ENCODE measurements at regions not wholly inside any gene's neighbourhood (a gene's known extent, or its start where the extent isn't known, plus 50 kb on each side); places are given as distances from the start of the nearest gene placed in this dataset.

DNA sequence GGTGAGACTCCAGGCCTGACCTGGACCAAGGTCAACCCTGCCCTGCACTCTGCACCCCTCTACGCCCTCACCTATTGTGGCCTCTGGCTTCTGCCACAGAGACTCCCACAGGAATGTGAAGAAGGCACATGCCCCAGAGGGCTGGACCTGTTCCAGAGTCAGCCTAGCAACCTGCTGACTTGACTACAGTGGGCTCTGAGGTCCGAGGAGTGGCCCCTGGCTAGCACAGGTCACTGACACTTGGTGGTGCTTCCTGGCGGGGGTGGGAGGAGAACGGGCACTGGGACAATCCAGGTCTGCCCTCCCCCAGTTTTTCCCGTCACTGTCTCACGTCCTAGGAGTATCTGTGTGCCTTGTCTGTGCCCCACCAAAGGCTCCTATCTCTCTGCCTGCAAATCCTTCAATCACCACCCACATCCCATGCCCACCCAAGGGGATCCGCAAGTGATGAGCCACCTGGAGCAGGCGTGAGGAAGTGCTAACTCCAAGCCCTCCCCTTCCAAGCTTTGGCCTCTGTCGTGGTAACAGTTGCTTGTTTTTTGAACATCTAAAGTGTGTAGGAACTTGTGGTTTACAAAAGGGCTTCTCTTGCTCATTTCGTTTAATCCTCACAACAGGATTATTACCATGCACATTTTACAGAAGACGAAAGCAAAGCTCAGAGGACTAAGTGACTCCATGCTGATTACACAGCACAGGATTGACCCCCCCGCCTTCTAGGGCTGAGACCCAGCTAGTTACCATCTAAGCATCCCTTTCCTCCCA, 86.2 kb downstream of the MCFD2 start:
- DNase-seq = no peak

DNA sequence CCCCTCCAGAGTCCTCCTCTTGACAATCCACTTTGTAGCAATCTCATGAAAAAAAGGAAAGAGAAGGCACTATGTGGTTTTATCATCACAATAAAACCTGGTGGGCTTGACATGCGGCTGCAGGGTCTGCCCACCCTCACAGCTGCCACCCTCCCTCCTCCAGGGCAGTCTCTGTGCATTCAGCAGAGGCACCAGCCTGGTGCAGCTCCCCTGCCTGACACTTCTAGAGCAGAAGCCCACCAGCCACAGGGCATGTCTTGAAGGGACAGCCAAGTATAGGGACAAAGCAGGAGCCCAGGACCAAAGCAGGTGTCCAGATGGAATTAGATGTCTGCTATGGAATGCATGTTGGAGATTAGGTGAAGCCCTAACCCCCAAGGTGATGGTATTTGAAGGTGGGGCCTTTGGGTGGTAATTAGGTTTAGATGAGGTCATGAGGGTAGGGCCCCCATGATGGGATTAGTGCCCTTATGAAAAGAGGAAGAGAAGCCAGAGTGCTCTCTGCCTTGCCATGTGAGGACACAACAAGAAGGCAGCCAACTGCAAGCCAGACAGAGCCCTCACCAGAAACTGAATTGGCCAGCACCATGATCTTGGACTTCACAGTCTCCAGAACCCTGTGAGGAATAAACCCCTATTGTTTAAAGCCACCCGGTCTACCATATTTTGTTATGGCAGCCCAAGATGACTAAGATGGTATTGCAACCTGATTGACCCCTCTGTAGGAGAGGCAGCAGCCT, 86.9 kb downstream of the MCFD2 start:
- DNase-seq = no peak

DNA sequence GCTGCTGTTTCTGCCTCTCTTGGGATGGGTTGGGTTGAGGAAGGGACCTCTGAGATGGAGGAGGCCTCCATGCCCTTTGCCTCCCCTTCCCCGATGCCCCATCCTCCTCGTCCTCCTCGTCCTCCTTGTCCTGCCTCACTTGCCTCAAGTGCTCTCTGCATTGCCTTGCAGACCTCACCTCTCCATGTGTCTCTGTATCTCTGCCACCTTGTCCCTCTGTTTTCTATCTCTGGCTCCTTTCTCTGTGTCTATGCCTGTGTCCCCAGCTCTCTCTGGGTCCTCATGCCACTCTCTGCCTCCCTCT, 87.5 kb downstream of the MCFD2 start:
- DNase-seq = no peak

DNA sequence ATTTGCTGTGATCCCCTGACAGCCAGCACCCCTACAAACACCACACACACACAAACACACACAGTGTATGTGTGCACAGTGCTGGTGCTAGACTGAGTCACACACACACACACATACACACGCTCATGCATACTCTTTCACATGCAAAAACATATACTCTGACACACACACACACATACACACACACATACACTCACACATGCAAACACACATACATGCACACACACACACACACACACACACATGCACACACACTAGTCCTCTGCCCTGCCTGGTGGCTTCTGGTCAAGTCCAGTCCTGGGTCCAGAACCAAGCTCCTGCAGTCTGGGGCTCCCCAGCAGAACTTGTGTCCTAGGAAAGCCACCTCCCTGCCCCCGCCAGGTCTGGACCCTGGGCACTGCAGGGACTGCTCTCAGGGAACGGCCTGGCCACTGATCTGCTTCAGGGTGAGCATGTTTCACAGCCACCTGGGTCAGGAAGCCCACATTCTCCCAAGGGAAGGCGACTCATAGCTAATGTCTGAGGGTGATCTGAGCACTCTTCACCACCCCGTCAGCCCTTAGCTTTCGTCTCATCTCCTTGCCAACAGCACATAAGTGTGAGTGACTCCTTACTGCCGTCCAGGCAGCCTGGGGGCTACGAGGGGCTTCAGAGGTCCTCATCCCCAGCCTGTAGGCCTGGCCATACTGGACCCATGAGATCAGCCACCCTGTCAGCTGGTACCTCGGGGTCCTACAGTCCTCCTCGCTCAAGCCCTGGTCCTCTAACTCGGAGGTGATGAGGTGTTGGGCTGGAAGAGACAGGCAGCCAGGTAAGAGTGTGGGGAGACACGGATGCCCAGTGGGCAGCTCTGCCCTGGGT, 88.1 kb downstream of the MCFD2 start:
- DNase-seq = peak; percentile 55

DNA sequence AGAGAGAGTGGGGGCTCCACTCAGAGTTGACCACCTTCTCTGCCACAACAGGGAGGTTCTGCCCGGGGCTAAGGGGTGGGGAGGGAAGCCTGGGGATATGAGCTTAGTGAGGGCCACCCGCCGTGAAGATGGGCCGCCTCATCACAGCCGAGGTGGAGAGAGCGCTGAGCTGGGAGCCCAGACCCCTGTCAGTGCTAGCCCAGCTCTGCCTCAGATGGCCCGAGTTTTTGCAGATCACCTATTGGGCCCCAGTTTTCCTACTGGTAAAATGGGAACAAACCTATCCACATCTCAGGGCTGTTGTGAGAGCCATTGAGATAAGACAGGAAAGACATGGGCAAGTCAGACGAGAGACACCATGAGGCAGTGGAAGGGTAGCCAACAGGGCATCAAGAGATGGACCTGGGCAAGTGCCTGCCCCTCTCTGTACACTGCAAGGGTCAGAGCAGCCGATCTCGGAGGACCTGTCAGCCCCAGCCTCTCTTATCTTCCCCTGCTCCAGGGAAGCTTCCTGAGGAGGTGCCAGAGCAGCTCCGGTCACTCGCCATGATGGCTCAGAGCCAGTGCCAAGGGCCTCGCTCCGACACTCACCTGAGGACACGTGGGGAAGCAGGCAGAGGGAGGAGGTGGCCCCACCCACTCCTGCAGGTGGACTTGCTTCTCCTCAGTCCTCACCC, 88.9 kb downstream of the MCFD2 start:
- no peak for DNase-seq

DNA sequence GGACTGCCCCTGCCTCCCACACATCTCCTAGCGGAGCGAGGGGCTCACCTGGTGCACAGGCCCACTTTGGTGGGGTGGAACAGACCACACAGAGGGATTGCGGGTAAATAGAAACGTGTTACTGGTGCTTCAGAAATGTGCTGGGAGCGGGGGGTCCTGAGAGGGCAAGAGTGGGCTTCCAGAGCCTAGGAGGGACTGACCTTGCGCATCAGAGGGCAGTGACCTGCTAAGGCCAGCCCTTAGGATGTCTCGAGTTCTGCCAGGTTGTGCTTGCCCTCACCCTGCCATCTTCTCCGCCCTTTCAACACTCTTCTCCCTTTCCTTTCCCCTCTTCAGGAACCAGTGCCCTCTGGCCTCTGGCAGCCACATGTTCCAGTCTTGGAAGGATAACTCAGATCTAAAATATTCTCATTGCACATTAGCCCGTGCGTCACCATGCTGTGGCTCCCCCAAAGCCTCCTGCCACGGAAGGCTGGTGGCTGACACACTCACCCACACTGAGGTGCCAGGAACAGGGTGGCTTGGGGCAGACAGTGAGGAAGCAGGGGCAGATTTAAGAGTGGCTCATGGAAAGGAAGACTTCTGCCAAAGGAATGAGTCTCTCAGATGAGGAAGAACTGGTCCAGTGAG, 89.6 kb downstream of the MCFD2 start:
- no peak for DNase-seq

DNA sequence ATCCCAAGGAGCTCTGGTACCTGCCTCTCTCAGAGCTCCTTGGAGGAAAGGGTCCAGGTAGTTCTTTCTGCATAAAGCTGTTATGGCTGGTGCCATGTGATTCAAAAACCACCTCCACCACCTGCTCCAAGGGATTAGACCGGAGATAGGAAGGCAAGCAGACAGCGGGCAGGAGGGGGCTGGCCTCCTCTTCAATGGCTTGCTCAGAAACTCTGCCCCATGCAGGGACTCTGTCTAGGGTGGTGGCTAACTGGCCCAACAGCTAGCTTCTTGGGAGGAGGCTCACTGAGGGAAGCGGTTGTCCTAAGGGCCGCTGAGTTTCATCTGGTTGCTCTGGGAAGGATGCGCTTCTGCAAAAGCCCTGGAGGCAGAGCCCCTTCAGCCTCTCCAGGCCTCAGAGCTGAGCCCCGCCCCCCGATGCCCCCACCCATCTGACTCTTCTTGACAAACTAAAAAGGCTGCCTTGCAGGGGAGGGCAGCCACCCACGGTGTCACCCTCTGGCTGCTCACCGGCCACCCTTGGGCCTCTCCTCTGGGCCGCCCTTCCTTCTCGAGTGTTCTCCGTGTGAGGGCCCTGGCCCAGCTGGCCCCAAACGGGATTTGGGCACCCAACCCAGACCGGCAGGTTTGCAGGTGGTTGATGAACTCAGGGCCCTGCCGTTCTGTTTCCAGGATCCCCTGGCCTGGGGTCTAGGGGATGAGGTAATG, 90.2 kb downstream of the MCFD2 start:
- no peak for DNase-seq

DNA sequence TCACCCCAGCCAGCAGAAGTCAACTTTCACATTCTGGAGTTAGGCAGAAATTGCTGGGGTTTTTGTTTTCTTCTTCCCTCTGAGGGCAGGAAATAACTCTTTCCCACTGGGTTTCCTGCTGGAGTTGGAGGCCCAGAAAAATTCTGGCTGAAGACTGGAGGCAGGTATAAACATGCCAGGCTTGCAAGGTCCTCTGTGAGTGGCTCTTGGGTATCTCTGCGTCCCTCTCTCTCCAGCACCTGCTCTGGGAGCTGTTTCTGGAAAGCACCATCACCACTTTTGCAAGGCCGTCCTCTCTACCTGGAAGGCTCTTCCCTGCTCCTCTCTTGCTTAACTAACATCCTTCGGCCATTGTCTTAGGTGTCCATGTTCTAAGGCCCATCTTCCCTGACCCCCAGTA, 91.0 kb downstream of the MCFD2 start:
- DNase-seq = no peak

DNA sequence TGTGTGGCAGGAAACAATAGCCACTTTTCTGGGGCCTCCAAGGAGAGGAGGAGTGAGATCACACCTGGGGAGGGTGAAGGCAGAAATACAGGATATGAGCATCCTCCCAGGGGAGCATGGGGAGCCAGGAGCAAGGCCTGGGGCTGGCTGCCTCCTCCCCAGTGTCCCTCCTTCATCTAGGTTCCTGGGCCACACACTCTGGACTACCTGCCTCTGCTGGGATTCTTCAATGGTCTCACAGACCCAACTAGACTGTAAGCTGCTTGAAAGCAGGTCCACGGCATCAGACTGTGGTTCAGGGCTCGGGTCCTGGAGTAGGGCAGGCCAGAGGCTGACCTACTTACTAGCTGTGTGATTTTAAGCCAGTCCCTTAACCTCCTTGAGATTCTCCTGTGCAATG, 94.0 kb downstream of the MCFD2 start:
- DNase-seq = no peak

DNA sequence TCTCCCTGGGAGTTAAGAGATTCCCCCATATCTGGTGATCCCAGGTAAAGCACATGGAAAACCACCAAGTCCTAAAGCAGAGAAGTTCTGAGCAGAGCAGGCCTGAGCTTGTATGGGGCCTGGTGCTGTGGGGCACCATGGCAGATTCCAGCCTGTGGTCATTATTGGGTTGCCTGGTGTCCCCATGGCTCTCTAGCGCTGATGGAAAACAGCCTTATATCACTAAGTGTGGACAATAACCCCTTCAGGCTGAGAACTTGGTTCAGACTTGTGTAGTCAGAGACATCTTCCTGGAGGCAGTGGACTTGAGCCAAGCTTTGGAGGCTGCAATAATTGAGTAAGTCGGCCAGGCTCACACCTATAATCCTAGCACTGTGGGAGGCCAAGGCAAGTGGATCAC, 96.8 kb downstream of the MCFD2 start:
- DNase-seq = no peak

DNA sequence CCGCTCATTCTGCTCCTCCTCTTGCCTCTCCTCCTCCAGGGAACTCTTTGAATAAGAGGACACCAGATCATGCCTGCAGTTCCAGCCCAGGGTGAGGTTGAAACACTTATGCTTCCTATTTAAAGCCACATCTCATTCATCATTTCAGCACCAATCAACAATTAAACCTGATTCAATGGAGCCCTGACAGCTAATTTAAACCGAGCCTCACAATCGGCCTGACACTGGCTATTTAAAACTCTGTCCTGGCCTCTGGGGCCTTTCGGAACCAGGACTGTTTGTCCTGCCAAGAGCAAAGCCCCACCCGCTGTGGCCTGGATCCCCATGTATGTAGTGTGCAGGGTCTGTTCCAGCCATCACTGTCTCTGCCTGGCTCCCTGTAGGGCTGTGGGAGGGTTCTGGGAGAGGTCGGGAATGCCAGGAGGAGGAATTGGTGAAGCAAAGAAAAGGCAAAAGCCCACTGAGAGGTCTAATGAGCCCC, 97.4 kb downstream of the MCFD2 start:
- DNase-seq = no peak

DNA sequence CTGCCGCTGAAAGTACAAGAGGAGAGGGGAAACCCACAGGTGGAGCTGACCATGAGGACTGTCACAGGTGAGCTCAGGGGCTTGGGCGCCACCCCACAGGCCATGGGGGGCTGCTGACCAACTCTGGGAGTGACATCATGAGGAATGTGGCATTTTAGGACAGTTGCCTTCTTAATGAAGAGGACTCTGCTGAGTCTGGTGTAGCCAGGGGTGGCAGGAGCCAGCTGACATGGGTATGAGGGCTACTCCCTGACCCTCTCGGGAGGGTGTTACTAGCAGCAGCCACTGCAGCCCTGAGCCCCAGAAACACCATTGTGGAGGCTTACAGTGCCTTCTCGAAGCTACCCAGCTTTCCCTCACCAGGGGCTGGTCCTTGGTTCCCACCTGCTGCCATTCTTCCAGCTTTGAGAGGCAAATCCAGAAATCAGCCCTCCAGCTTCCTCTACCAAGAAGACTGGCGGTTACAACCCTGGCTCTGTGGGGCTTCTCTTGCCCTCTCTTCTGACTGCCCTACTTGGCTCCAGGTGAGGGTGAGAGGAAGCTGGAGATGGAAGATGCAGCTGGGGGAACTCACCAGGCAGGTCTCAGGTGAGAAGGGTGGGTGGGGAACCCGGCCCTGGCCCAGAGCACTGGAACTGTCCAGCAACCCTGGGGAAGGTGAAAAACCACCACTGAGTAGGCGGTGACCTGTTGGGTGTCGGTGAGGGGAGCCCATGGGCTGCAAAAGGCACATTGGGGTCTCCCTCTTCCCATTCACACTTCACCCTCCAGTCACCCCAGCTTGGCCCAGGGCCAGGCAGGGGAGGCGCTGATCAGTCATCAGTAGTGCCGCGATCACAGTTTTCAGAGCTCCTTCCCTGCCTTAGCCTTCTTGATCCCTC, 98.5 kb downstream of the MCFD2 start:
- no peak for DNase-seq

DNA sequence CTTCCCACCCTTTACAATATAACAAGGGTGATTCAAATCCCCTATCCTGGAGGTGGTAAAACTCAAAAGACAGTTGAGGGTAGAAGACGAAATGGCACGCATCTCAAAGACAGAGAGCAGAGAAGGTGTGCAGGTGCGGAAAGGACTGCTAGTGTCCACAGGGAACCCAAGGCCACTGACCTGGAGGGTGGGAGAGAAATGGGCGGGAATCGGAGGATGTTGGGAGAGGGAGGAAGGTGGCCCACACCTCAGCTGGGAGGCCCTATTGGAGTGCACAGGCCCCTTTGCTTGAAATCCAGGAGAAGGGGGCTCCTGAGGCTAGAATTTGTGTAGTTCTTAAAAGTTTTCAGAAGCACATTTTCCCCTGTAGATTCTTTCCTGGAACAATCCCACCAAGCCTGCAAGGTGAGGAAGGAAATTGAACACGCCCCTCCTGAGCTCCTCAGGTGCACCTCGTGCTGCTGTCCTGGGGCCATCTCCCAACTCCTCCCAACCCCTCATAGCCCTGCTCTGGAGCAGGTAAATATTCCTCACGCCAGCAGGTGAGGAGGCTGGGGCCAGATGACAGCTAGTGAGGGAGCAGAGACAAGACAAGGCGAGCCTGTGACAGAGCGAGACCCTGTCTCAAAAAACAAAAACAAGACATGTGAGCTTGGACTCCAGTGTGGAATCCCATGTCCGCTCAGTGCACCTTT, 99.3 kb downstream of the MCFD2 start:
- no peak for DNase-seq

DNA sequence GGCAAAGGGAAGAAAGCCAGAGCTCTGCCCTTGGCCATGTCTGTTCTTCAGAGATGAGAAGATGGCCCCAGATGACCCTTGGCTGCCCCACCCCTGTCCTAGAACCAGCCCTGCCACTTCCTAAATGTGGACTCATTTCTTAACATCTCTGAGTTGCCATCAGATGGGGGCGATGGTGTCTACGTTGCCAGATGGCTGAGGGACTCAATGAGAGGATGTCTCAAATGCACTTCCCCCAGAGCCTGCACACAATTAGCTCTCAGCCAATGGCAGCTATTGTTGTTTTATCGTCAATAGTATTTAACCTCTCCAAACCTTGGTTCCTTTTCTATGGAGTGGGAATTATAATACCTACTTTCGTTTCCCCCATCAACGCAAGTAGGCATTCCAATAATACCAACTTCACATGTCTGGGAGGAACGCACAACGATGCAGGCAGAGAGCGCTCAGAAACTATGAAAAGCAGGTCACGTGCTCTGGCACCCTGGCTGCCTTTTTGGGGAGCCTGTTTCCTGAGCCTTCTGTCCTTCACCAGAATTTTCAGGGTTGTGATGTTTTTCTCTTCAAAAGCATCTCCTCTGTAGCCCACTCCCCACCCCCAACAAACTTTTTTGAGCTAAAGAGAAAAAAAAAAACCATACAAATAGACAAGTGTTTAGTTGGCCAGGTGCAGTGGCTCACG, 100.3 kb downstream of the MCFD2 start:
- no peak for DNase-seq

DNA sequence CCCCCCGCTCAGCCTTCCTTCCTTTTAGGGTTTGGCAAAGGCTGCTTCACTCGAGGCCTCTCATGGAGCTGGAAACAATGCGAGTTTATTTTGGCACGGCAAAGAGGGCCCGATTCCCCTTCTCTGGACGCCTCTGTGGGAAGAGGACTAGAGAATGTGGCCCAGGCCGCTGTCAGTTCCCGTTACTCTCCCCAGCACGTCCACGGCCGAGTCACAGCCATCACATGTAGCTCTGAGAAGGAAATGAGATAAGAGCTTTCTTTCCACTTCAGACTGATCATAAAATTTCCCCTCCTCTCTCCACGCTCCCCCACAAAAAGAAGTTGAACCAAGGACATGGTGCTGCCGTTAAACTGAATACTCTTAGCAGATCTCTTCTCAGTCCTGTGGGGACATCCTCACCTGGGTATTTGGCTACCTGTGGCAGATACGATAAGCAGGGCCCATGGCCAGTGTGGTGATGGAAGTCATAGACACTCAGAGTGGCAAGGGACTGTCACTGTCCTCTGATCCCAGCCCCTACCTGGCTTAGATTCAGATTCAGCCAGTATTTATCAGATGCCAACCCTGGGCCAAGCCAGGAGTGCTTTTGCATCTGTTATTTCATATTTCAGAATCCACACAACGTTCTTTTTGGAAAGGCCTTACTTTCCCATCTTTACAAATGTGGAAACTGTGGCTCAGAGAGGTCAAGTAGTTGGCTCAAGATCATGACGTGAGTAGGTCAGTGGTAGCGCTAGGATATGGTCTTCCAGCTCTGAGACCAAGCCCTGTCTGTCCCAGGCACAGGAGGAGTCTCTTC, 101.2 kb downstream of the MCFD2 start:
- DNase-seq = no peak

DNA sequence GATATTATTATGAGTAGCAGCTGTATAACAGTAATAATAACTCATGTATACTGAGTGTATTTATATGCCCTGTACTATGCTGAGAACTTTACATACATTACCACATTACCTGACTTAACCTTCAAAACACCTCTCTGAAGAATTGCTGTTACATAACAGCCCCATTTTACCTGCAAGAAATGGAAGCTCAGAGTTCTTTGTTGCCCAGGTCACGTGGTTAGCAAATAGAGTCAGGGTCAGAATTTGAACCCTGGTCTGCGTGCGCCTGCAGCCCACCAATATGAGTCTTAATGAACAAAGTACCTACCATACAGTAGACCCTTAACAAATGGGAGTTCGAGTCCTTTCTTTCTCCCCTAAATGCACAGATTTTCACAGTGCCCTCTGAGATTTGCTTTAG, 101.9 kb downstream of the MCFD2 start:
- no peak for DNase-seq

DNA sequence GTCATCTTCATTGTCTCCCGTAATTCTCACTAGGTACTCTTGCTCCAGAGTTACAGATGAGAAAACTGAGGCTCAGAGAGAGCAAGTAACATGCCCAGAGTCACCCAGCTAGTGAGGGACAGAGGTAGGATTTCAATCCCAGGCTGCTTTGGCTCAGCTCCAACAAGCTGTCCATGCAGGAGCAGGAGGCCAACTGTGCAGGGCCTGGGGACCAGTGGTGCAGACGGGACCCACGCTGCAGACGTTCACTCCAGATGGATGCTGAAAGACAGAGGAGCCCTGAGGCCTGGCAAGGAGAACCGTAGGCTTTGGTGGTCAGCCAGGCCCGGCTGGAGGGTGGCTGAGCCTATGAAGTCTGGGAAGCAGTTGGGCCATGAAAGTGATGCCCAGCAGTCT, 102.6 kb downstream of the MCFD2 start:
- DNase-seq = no peak
